ENCODE measurements at regions not wholly inside any gene's neighbourhood (a gene's known extent, or its start where the extent isn't known, plus 50 kb on each side); places are given as distances from the start of the nearest gene placed in this dataset.

- no TSS peak for BruUV-seq (replicated peaks)
- ChIA-PET CTCF (no interaction called here), POLR2A (interaction anchor here (1.5 kb wide), 1 partner anchor 12 kb away, joined by 3 read pairs; no protein-coding TSS in a partner anchor)
- no peaks in the 10 kb centered on the region for H3K4me1 Mint-ChIP-seq (ENCODE audit: insufficient read depth, unreplicated experiment)
- DNase-seq (ENCODE audit: unreplicated experiment): no peak
- no peaks in the 10 kb centered on the region for H3K27me3 Mint-ChIP-seq (ENCODE audit: insufficient read depth, unreplicated experiment)
- intact Hi-C loops (cut with micrococcal nuclease): no loop called here
- no peak overlapping the region for H3K4me3 Mint-ChIP-seq (ENCODE audit: unreplicated experiment)
- H3K36me3 Mint-ChIP-seq (ENCODE audit: insufficient read depth, unreplicated experiment): no peaks in the 10 kb centered on the region
- H3K27ac Mint-ChIP-seq (ENCODE audit: low read depth, unreplicated experiment): no peak overlapping the region
- H3K9me3 Mint-ChIP-seq (ENCODE audit: unreplicated experiment): no peaks in the 10 kb centered on the region
- no peak for TF ChIP-seq CTCF (IDR thresholded peaks at IDR 0.05; ENCODE audit: unreplicated experiment)
Measured at GRCh38 chr21:19123053-19123452, 719.5 kb upstream of the TMPRSS15 start.

DNA sequence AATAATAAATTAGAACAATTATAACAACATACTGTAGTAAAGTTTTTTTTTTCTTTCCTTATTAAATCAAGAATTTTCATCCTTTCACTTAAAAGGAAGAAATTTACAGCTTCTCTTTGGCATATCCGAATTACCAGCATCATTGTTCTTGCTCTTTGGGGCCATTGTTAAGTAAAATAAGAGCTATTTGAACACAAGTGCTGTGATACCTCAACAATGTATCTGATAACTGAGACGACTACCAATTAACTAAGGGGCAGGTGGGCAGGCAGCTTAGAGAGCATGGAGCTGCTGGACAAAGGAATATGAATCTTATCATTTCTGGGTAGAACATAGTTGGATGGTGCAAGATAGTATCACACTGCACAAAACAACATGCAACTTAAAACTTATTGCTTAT lies 719.9 kb upstream of the TMPRSS15 start:
- H3K9me3 Mint-ChIP-seq (ENCODE audit: unreplicated experiment): no peaks in the 10 kb centered on the region
- CTCF ChIA-PET: no interaction called here
- no peaks in the 10 kb centered on the region for H3K36me3 Mint-ChIP-seq (ENCODE audit: insufficient read depth, unreplicated experiment)
- no peak overlapping the region for H3K4me3 Mint-ChIP-seq (ENCODE audit: unreplicated experiment)
- POLR2A ChIA-PET: interaction anchor here (1.5 kb wide), 1 partner anchor 11 kb away, joined by 3 read pairs; no protein-coding TSS in a partner anchor
- TF ChIP-seq CTCF (IDR thresholded peaks at IDR 0.05; ENCODE audit: unreplicated experiment): no peak
- intact Hi-C loops (cut with micrococcal nuclease): no loop called here
- H3K27ac Mint-ChIP-seq (ENCODE audit: low read depth, unreplicated experiment): no peak overlapping the region
- no peaks in the 10 kb centered on the region for H3K27me3 Mint-ChIP-seq (ENCODE audit: insufficient read depth, unreplicated experiment)
- no TSS peak for BruUV-seq (replicated peaks)
- H3K4me1 Mint-ChIP-seq (ENCODE audit: insufficient read depth, unreplicated experiment): no peaks in the 10 kb centered on the region
- no peak for DNase-seq (ENCODE audit: unreplicated experiment)

DNA sequence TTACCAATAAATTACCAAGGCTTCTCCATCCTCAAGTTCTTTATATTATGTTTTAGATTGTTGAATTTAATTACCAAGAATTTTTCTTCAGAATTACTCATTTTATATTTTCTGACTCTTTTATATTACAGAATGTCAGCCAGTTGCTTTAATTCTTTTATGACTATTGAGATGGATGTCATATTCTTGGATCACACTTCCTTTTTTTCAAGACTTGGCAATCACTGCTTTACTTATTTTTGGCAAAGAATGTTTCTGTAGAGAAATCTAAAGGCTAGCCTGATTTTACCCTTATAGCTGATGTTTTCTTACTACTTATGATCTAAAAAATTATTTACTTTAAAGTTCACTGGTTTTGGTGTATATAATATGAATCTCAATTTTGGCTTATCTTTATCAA lies 721.1 kb upstream of the TMPRSS15 start:
- H3K4me3 Mint-ChIP-seq (ENCODE audit: unreplicated experiment): no peak overlapping the region
- TF ChIP-seq CTCF (IDR thresholded peaks at IDR 0.05; ENCODE audit: unreplicated experiment): no peak
- CTCF ChIA-PET: no interaction called here
- H3K27me3 Mint-ChIP-seq (ENCODE audit: insufficient read depth, unreplicated experiment): no peaks in the 10 kb centered on the region
- no peaks in the 10 kb centered on the region for H3K9me3 Mint-ChIP-seq (ENCODE audit: unreplicated experiment)
- POLR2A ChIA-PET: no interaction called here
- BruUV-seq (replicated peaks): no TSS peak
- intact Hi-C loops (cut with micrococcal nuclease): no loop called here
- no peak overlapping the region for H3K27ac Mint-ChIP-seq (ENCODE audit: low read depth, unreplicated experiment)
- H3K4me1 Mint-ChIP-seq (ENCODE audit: insufficient read depth, unreplicated experiment): no peaks in the 10 kb centered on the region
- H3K36me3 Mint-ChIP-seq (ENCODE audit: insufficient read depth, unreplicated experiment): no peaks in the 10 kb centered on the region
- no peak for DNase-seq (ENCODE audit: unreplicated experiment)

DNA sequence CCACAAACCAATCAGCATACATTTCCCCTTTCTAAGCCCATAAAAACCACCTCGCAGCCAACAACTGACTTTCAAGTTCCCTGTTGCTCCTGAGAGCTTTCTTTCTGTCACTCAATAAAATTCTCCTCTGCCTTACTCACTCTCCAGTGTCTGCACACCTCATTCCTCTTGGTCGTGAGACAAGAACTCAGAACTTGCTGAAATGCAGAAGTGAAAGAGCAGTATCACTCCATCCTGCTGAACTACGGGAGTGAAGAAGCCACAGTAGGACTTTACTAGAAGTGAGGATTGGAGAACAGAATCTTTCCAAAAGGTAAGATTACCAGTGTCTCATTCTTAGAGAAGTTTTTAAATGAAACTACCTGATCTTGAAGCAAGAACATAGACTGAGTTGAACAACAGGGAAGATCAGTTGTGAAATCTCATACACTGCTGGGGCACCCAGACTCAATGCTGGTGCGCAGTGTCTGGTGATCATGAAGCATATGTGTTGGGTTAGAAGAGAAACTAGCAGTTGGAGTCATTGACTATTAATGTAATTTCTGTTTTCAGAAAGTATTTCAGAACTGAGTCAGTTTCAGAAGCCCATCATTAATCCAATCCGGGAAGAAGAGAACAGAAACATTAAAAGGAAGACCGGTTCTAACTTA lies 726.9 kb upstream of the TMPRSS15 start:
- POLR2A ChIA-PET: no interaction called here
- no peak overlapping the region for H3K4me3 Mint-ChIP-seq (ENCODE audit: unreplicated experiment)

More for the DNA sequence above, 726.9 kb upstream of the TMPRSS15 start:
- DNase-seq (ENCODE audit: unreplicated experiment): peak; percentile 0
- Mint-ChIP-seq H3K27me3 (ENCODE audit: insufficient read depth, unreplicated experiment) (no peaks in the 10 kb centered on the region), H3K27ac (ENCODE audit: low read depth, unreplicated experiment) (no peak overlapping the region), H3K36me3 (ENCODE audit: insufficient read depth, unreplicated experiment) (no peaks in the 10 kb centered on the region), H3K9me3 (ENCODE audit: unreplicated experiment) (peaks cover 10% of the 10 kb centered on the region), H3K4me1 (ENCODE audit: insufficient read depth, unreplicated experiment) (no peaks in the 10 kb centered on the region)
- intact Hi-C loops (cut with micrococcal nuclease): no loop called here
- TF ChIP-seq CTCF (IDR thresholded peaks at IDR 0.05; ENCODE audit: unreplicated experiment): no peak
- BruUV-seq (replicated peaks): no TSS peak
- CTCF ChIA-PET: no interaction called here
